HEK293T (cell line): ENCODE measurements at regions not wholly inside any gene's neighbourhood (a gene's known extent, or its start where the extent isn't known, plus 50 kb on each side); places are given as distances from the start of the nearest gene placed in this dataset.

Source experiments
- ARNT ChIP-seq: fragments of 450-650 bp; IDR thresholded peaks from 2 replicates; pipeline ENCODE4 v1.6.1; 2017; ENCODE audit warnings: mild to moderate bottlenecking
- BHLHE40 ChIP-seq: fragments of 450-650 bp; IDR thresholded peaks from 2 replicates; pipeline ENCODE4 v1.6.1; 2016; ENCODE audit warnings: mild to moderate bottlenecking, moderate library complexity, borderline replicate concordance
- CTBP1 ChIP-seq: fragments of 450-650 bp; IDR thresholded peaks from 2 replicates; pipeline ENCODE4 v1.6.1; 2016; ENCODE audit warnings: borderline replicate concordance
- ELF4 ChIP-seq: fragments of 450-650 bp; IDR thresholded peaks from 2 replicates; pipeline ENCODE4 v1.6.1; 2017; ENCODE audit warnings: antibody characterized with exemption
- FOXA1 ChIP-seq: fragments of 450-650 bp; IDR thresholded peaks from 2 replicates; pipeline ENCODE4 v1.6.1; 2016; ENCODE audit warnings: mild to moderate bottlenecking
- FOXM1 ChIP-seq: fragments of 450-650 bp; IDR thresholded peaks from 2 replicates; pipeline ENCODE4 v1.6.1; 2017; ENCODE audit warnings: mild to moderate bottlenecking, borderline replicate concordance
- HDGF ChIP-seq: fragments of 450-650 bp; IDR thresholded peaks from 2 replicates; pipeline ENCODE4 v1.6.1; 2017; ENCODE audit warnings: antibody characterized with exemption, borderline replicate concordance
- L3MBTL2 ChIP-seq: fragments of 450-650 bp; conservative IDR thresholded peaks from 2 replicates; pipeline ENCODE4 v1.6.1; 2016; ENCODE audit warnings: mild to moderate bottlenecking
- SP1 ChIP-seq: fragments of 450-650 bp; IDR thresholded peaks from 2 replicates; pipeline ENCODE4 v1.6.1; 2017
- SUZ12 ChIP-seq: fragments of 450-650 bp; IDR thresholded peaks from 2 replicates; pipeline ENCODE4 v1.6.1; 2016; ENCODE audit warnings: mild to moderate bottlenecking
- ZNF384 ChIP-seq: fragments of 450-650 bp; IDR thresholded peaks from 2 replicates; pipeline ENCODE4 v1.6.1; 2016
- TF ChIP-seq, protein P1 (sequence below): fragments of 450-650 bp; IDR thresholded peaks from 2 replicates; pipeline ENCODE4 v1.6.1; 2016

DNA sequence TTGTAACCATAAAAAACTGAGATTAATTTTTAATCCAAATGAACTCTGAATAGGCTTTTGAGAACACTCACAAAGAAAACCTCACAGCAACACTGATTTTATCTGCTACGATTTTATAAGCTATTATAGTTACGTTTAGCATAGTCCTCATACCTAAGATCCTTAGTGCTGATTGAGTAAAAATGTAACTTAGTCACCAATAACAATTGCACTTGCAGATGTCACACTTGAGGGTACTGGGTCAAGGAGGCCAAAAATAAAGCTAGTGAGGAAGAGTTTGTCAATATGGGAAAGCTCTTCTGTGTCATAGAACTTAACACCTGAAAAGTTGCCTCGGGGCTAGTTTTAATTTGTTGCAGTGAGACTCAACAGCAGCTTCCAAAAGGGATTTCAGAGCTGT lies 706.5 kb upstream of the FAM98A start:
- TF ChIP-seq SUZ12, result no peak
- no peak for TF ChIP-seq SP1
- TF ChIP-seq ZNF384, result no peak
- TF ChIP-seq FOXM1, result no peak
- no peak for TF ChIP-seq FOXA1
- no peak for TF ChIP-seq L3MBTL2
- TF ChIP-seq, protein P1, sequence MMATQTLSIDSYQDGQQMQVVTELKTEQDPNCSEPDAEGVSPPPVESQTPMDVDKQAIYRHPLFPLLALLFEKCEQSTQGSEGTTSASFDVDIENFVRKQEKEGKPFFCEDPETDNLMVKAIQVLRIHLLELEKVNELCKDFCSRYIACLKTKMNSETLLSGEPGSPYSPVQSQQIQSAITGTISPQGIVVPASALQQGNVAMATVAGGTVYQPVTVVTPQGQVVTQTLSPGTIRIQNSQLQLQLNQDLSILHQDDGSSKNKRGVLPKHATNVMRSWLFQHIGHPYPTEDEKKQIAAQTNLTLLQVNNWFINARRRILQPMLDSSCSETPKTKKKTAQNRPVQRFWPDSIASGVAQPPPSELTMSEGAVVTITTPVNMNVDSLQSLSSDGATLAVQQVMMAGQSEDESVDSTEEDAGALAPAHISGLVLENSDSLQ, result no peak
- no peak for TF ChIP-seq CTBP1
- TF ChIP-seq HDGF, result no peak
- no peak for TF ChIP-seq BHLHE40
- TF ChIP-seq ARNT, result no peak
- no peak for TF ChIP-seq ELF4
